C4-2B (cell line): ENCODE measurements at regions not wholly inside any gene's neighbourhood (a gene's known extent, or its start where the extent isn't known, plus 50 kb on each side); places are given as distances from the start of the nearest gene placed in this dataset.

Experiments used
- H3K27ac ChIP-seq: fragments of 450-650 bp; 2 replicates; pipeline ENCODE4 v1.5.1; 2017
- ZFX ChIP-seq: fragments of 450-650 bp; IDR thresholded peaks from 2 replicates; pipeline ENCODE4 v1.6.1; 2017
- TF ChIP-seq, protein P1 (sequence below): fragments of 450-650 bp; conservative IDR thresholded peaks from 2 replicates; pipeline ENCODE4 v1.5.1; 2017; ENCODE audit warnings: mild to moderate bottlenecking

- TF ChIP-seq ZFX = no peak
- TF ChIP-seq, protein P1, sequence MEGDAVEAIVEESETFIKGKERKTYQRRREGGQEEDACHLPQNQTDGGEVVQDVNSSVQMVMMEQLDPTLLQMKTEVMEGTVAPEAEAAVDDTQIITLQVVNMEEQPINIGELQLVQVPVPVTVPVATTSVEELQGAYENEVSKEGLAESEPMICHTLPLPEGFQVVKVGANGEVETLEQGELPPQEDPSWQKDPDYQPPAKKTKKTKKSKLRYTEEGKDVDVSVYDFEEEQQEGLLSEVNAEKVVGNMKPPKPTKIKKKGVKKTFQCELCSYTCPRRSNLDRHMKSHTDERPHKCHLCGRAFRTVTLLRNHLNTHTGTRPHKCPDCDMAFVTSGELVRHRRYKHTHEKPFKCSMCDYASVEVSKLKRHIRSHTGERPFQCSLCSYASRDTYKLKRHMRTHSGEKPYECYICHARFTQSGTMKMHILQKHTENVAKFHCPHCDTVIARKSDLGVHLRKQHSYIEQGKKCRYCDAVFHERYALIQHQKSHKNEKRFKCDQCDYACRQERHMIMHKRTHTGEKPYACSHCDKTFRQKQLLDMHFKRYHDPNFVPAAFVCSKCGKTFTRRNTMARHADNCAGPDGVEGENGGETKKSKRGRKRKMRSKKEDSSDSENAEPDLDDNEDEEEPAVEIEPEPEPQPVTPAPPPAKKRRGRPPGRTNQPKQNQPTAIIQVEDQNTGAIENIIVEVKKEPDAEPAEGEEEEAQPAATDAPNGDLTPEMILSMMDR = no peak
Observed at GRCh38 chr6:164401871-164402270, 907.5 kb downstream of the C6orf118 start.

DNA sequence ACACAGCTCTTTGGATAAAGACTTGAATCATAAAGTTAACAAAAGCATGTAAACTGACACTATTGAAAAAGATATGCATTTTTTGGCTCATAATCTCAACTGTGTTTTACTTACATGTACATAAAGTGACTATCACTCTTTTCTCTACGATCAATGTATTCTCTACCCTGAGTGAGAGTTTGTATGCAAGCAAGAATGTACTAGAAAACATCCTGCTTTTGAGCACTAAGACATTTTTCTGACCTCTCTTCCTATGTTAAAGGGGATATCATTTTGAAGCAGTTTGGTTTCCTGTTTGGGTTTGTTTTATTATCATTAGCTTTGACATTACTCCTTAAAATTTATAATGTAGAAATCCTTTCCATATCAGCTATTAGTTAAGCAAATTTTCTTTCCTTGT lies 910.8 kb downstream of the C6orf118 start:
- TF ChIP-seq, protein P1 = no peak
- no peak for TF ChIP-seq ZFX
- H3K27ac ChIP-seq = no peak overlapping the region

More at GRCh38 chr6:164401871-164402270, 907.5 kb downstream of the C6orf118 start:
- no peak overlapping the region for H3K27ac ChIP-seq

DNA sequence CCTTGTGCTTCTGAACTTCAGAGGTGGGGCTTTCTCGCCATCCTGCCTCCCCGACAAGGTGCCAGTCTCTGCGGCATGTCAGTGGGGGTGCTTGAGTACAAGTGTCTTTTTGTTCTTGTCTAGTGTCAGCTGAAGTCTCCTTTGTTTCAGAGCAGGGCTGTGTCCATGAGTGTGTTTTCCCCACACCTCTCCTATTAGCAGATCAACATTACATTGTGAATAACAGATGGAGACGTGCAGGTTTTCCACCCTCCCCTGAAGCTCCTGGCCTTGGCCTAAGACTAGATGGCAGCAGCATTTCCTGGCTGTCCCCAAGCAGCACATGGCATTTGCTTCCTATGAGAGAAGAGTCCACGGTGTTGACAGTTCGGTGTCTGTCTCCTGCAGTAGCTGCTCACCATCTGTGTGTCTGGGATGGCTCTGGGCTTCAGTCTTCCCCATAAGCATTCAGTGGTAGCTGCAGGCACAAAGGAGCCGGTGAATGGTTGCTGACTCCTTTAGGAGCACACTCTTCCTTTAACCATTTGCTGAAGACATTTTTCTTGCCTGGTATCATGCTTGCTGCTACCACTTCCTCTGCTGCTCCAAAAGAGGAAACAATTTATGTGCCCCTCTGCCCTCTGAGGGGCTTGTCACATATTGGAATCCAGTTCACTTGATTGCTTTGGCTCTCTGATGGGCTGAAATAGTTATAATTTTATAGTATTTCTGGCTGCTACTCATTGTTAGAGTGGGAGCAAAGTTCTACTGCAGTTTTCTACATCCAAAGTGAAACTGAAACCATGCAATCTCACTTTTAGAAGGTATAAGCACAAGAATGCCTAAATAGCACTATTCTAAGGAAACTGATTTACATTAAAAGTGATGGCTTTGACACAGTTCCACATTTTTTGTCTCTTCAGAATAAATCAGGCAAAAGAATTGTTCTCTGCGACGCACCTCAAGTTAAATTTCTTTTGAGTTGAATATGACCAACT lies 913.0 kb downstream of the C6orf118 start:
- H3K27ac ChIP-seq = no peak overlapping the region
- TF ChIP-seq ZFX = no peak
- TF ChIP-seq, protein P1 = no peak

DNA sequence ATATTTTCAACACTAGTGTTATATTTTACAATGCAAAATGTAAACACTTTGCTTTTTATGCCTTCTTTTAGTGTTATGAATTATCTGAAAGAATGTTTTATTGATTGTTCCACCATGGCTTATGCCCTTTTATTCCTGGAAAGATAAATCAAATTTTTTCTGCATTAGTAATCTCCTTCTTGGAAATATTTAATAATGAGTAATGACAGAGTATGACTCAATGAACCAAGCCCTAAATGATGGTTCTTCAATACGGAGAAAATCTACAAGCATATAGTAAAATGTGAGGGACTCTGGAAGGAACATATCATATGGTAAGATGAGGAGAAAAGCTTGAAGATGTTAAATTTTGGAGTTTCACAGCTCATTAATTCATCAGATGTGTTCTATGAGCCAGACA lies 929.6 kb downstream of the C6orf118 start:
- TF ChIP-seq, protein P1 = no peak
- TF ChIP-seq ZFX = no peak
- H3K27ac ChIP-seq = no peak overlapping the region

GRCh38 chr6:164378330-164378729 lies 931.1 kb downstream of the C6orf118 start:
- TF ChIP-seq ZFX = no peak
- TF ChIP-seq, protein P1 = no peak
- no peak overlapping the region for H3K27ac ChIP-seq

- no peak overlapping the region for H3K27ac ChIP-seq
- TF ChIP-seq, protein P1 = no peak
- TF ChIP-seq ZFX = no peak
Observed at GRCh38 chr6:164377348-164377918, 932.0 kb downstream of the C6orf118 start.

GRCh38 chr6:164370773-164371172 lies 938.6 kb downstream of the C6orf118 start:
- H3K27ac ChIP-seq = no peak overlapping the region
- TF ChIP-seq, protein P1 = no peak
- no peak for TF ChIP-seq ZFX
